ENCODE measurements at regions not wholly inside any gene's neighbourhood (a gene's known extent, or its start where the extent isn't known, plus 50 kb on each side); places are given as distances from the start of the nearest gene placed in this dataset.

- no peaks in the 10 kb centered on the region for H3K9me2 ChIP-seq (ENCODE audit: insufficient read depth)
- POLR2A ChIA-PET (ENCODE audit: unreplicated experiment), result interaction anchor here (0.6 kb wide), 1 partner anchor 538 kb away, joined by 3 read pairs; no protein-coding TSS in a partner anchor
- no peak overlapping the region for H3K4me3 ChIP-seq
- H3K4me1 ChIP-seq (replicated peaks; ENCODE audit: insufficient read depth), result no peaks in the 10 kb centered on the region
- H3K36me3 ChIP-seq (ENCODE audit: low read depth), result no peaks in the 10 kb centered on the region
- H3K4me2 ChIP-seq, result no peak overlapping the region
- no peaks in the 10 kb centered on the region for H4K20me1 ChIP-seq (ENCODE audit: insufficient read depth)
- no peak overlapping the region for H2AFZ ChIP-seq
- TF ChIP-seq CTCF (conservative IDR thresholded peaks at IDR 0.05) (no peak), EZH2 (IDR thresholded peaks at IDR 0.05; ENCODE audit: low read depth) (no peak)
- no peaks in the 10 kb centered on the region for H3K79me2 ChIP-seq (ENCODE audit: low read depth)
- intact Hi-C loops (cut with micrococcal nuclease; ENCODE audit: unreplicated experiment), result no loop called here
- H3K27me3 ChIP-seq (ENCODE audit: insufficient read depth, low read depth), result no peaks in the 10 kb centered on the region
- no peak for DNase-seq
- no peaks in the 10 kb centered on the region; the same call in 1 of the 2 replicates for H3K9me3 ChIP-seq (ENCODE audit: insufficient read depth, low read depth)
- CTCF ChIA-PET, result no interaction called here
- no peaks in the 10 kb centered on the region for H3F3A ChIP-seq (ENCODE audit: insufficient read depth, low read depth)
- H3K27ac ChIP-seq, result no peak overlapping the region
- no TSS peak for BruUV-seq (replicated peaks)
These were observed 370.8 kb downstream of the SEC14L1 start for GRCh38 chr17:77511514-77512061.

DNA sequence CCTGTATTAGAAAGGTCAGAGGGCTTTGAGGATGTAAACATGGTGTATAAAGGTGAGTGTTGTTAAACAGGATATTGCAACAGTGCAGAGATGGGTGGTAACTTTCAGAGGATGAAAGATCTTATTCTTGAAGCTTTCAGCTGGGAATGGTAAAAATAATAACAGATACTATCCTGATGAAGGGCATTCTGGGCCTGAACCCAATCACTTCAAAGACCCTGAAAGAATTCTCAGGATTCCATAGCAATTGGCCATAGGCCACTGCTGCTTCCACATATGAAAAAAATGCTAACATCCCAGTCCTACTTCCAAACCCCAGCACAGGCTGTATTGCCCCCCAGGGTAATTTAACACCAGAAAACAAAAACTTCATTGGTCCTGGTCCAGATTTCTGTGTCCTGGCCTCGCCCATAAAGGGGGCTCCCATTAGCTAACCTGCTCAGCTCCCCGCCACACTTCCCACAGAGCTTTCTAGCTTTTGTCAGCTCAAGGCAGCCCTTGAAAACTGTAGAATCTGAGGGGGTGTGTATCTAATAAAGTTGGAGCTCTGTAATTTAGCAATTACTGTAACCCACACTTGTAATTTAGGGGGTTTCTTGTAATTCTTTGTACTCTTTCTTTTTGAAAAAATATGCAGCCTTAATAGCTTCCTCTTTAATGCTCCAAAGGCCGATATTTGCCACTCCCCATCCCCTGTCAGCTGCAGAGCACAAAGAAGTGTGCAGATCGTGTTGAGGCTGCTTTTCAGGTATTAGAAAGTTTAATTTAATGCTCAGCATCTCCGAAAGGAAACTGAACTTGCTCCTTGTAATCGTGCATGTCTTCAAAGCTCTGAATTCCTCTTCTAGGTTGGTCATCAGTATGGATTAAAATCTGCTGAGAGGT is 371.5 kb downstream of the SEC14L1 start:
- Histone ChIP-seq H3K4me2 (no peak overlapping the region), H3K79me2 (ENCODE audit: low read depth) (no peaks in the 10 kb centered on the region), H2AFZ (no peak overlapping the region), H3K9me3 (ENCODE audit: insufficient read depth, low read depth) (no peaks in the 10 kb centered on the region; the same call in 1 of the 2 replicates), H3K27me3 (ENCODE audit: insufficient read depth, low read depth) (no peaks in the 10 kb centered on the region), H3K36me3 (ENCODE audit: low read depth) (no peaks in the 10 kb centered on the region), H3K9me2 (ENCODE audit: insufficient read depth) (no peaks in the 10 kb centered on the region), H3K4me1 (replicated peaks; ENCODE audit: insufficient read depth) (no peaks in the 10 kb centered on the region), H3F3A (ENCODE audit: insufficient read depth, low read depth) (no peaks in the 10 kb centered on the region), H4K20me1 (ENCODE audit: insufficient read depth) (no peaks in the 10 kb centered on the region), H3K4me3 (no peak overlapping the region), H3K27ac (no peak overlapping the region)
- ChIA-PET POLR2A (ENCODE audit: unreplicated experiment) (interaction anchor here (0.6 kb wide), 1 partner anchor 539 kb away, joined by 3 read pairs; no protein-coding TSS in a partner anchor), CTCF (no interaction called here)
- intact Hi-C loops (cut with micrococcal nuclease; ENCODE audit: unreplicated experiment), result no loop called here
- no peak for TF ChIP-seq EZH2 (IDR thresholded peaks at IDR 0.05; ENCODE audit: low read depth)
- TF ChIP-seq CTCF (conservative IDR thresholded peaks at IDR 0.05), result no peak
- no TSS peak for BruUV-seq (replicated peaks)
- DNase-seq, result no peak

- no peak overlapping the region for H3K4me3 ChIP-seq
- no TSS peak for BruUV-seq (replicated peaks)
- no peaks in the 10 kb centered on the region for H4K20me1 ChIP-seq (ENCODE audit: insufficient read depth)
- H2AFZ ChIP-seq, result no peak overlapping the region
- no peaks in the 10 kb centered on the region for H3K79me2 ChIP-seq (ENCODE audit: low read depth)
- no peaks in the 10 kb centered on the region; the same call in 1 of the 2 replicates for H3K9me3 ChIP-seq (ENCODE audit: insufficient read depth, low read depth)
- DNase-seq, result no peak
- H3K4me2 ChIP-seq, result no peak overlapping the region
- no peaks in the 10 kb centered on the region for H3K27me3 ChIP-seq (ENCODE audit: insufficient read depth, low read depth)
- no peaks in the 10 kb centered on the region for H3F3A ChIP-seq (ENCODE audit: insufficient read depth, low read depth)
- H3K36me3 ChIP-seq (ENCODE audit: low read depth), result no peaks in the 10 kb centered on the region
- intact Hi-C loops (cut with micrococcal nuclease; ENCODE audit: unreplicated experiment), result no loop called here
- no peak overlapping the region for H3K27ac ChIP-seq
- no peak for TF ChIP-seq EZH2 (IDR thresholded peaks at IDR 0.05; ENCODE audit: low read depth)
- TF ChIP-seq CTCF (conservative IDR thresholded peaks at IDR 0.05), result no peak
- ChIA-PET POLR2A (ENCODE audit: unreplicated experiment) (no interaction called here), CTCF (no interaction called here)
- no peaks in the 10 kb centered on the region for H3K9me2 ChIP-seq (ENCODE audit: insufficient read depth)
- H3K4me1 ChIP-seq (replicated peaks; ENCODE audit: insufficient read depth), result no peaks in the 10 kb centered on the region
These were observed 372.3 kb downstream of the SEC14L1 start for GRCh38 chr17:77513045-77513444.
